H1 (cell line): ENCODE measurements at regions not wholly inside any gene's neighbourhood (a gene's known extent, or its start where the extent isn't known, plus 50 kb on each side); places are given as distances from the start of the nearest gene placed in this dataset.

Source experiments
- CTCF ChIA-PET: fragments of 300-600 bp; sonication (Branson Sonifier 250); formaldehyde crosslinking; loops from one replicate; lab custom pipeline; 2021; ENCODE audit not compliant: partially characterized antibody; lab: Charles Lee
- POLR2A ChIA-PET: fragments of 300-600 bp; sonication (Branson Sonifier 250); formaldehyde crosslinking; loops from one replicate; lab custom pipeline; 2021; ENCODE audit warnings: inconsistent platforms; ENCODE audit not compliant: partially characterized antibody; lab: Charles Lee
- DNase-seq, 2 experiments: peaks; one replicate each; pipeline versions ENCODE4 v3.0.0 to v3.0.0-alpha.2; 2010 to 2022; ENCODE audit warnings: low spot score in 2 of 2, low read depth in 1 of 2, mixed read lengths in 1 of 2
- FAIRE-seq: peaks from 2 replicates; lab custom pipeline; 2011; peaks lifted over from hg19 to GRCh38; lab: Jason Lieb, UNC
- H2AFZ ChIP-seq: 2 replicates; pipeline ENCODE4 v1.8.1; 2012; ENCODE audit warnings: low read length, inconsistent platforms
- H2AK5ac ChIP-seq: 2 replicates; pipeline ENCODE4 v1.6.1; 2013; ENCODE audit warnings: low read depth, low read length
- H2BK120ac ChIP-seq: replicated peaks from 2 replicates; pipeline ENCODE3; 2013; ENCODE audit warnings: low read depth, low read length, inconsistent platforms
- H2BK12ac ChIP-seq: 2 replicates; pipeline ENCODE4 v1.6.1; 2013; ENCODE audit warnings: low read depth, low read length
- H2BK15ac ChIP-seq: 2 replicates; pipeline ENCODE4 v1.6.1; 2013; ENCODE audit warnings: low read length
- H2BK20ac ChIP-seq: 2 replicates; pipeline ENCODE4 v1.6.1; 2013; ENCODE audit warnings: low read length
- H2BK5ac ChIP-seq: 2 replicates; pipeline ENCODE4 v1.6.1; 2013; ENCODE audit warnings: low read depth, low read length
- H3K14ac ChIP-seq: 2 replicates; pipeline ENCODE4 v1.6.1; 2013; ENCODE audit warnings: inconsistent platforms; ENCODE audit not compliant: insufficient read length
- H3K18ac ChIP-seq: 2 replicates; pipeline ENCODE4 v1.6.1; 2013; ENCODE audit warnings: low read length; ENCODE audit errors: extremely low read depth
- H3K23ac ChIP-seq: 2 replicates; pipeline ENCODE4 v1.6.1; 2013; ENCODE audit warnings: inconsistent platforms; ENCODE audit not compliant: insufficient read length
- H3K23me2 ChIP-seq: 2 replicates; pipeline ENCODE4 v1.6.1; 2013; ENCODE audit warnings: low read depth, low read length
- H3K27ac ChIP-seq: 2 replicates; pipeline ENCODE4 v1.6.1; 2011; ENCODE audit warnings: low read depth, low read length, inconsistent platforms
- H3K27me3 ChIP-seq, 4 experiments: replicated peaks in 1 of 4; 1 replicate in 1 of 4; 2 replicates in 3 of 4; pipeline versions ENCODE4 v1.6.1 to v1.8.1; 2011 to 2013; ENCODE audit warnings: low read length in 3 of 4, mild to moderate bottlenecking in 3 of 4, inconsistent platforms in 2 of 4, mixed read lengths in 2 of 4, moderate library complexity in 1 of 4; ENCODE audit not compliant: control insufficient read depth in 3 of 4, insufficient read depth in 3 of 4; ENCODE audit errors: extremely low read depth in 1 of 4
- H3K36me3 ChIP-seq, 4 experiments: 2 replicates each; pipeline versions ENCODE4 v1.6.1 to v1.8.1; 2011 to 2013; ENCODE audit warnings: mild to moderate bottlenecking in 4 of 4, low read length in 3 of 4, moderate library complexity in 2 of 4, control low read depth in 1 of 4, inconsistent platforms in 1 of 4; ENCODE audit not compliant: insufficient read depth in 4 of 4, control insufficient read depth in 2 of 4
- H3K4ac ChIP-seq: replicated peaks from 2 replicates; pipeline ENCODE3; 2013; ENCODE audit warnings: low read length, low read depth, mixed read lengths, inconsistent platforms; ENCODE audit not compliant: insufficient read length
- H3K4me1 ChIP-seq, 4 experiments: replicated peaks in 1 of 4; 1 replicate in 1 of 4; 2 replicates in 3 of 4; pipeline versions ENCODE4 v1.6.1 to v1.8.1; 2011 to 2013; ENCODE audit warnings: low read length in 3 of 4, inconsistent platforms in 2 of 4, mixed read lengths in 1 of 4; ENCODE audit not compliant: insufficient read depth in 4 of 4, control insufficient read depth in 3 of 4
- H3K4me2 ChIP-seq, 2 experiments: 2 replicates each; pipeline versions ENCODE4 v1.6.1 to v1.8.1; 2011 to 2013; ENCODE audit warnings: low read depth in 2 of 2, low read length in 2 of 2, control low read depth in 1 of 2, inconsistent platforms in 1 of 2, mild to moderate bottlenecking in 1 of 2; ENCODE audit not compliant: insufficient read depth in 1 of 2
- H3K4me3 ChIP-seq, 4 experiments: fragments of 200-600, 300-600 bp in 1 of 4; sonication (generic), shearing (Covaris generic), sonication (Bioruptor Twin) in 1 of 4; 2 replicates each; pipeline versions ENCODE4 v1.5.1 to v1.8.1; 2011 to 2016; ENCODE audit warnings: low read length in 4 of 4, low read depth in 3 of 4, control low read depth in 2 of 4, inconsistent platforms in 2 of 4, mild to moderate bottlenecking in 2 of 4, mixed read lengths in 1 of 4, moderate library complexity in 1 of 4; ENCODE audit not compliant: insufficient read depth in 2 of 4; ENCODE audit errors: extremely low read depth in 1 of 4
- H3K56ac ChIP-seq: replicated peaks from 2 replicates; pipeline ENCODE3; 2013; ENCODE audit warnings: low read depth, mild to moderate bottlenecking, mixed read lengths, low read length, inconsistent platforms; ENCODE audit not compliant: insufficient read length
- H3K79me1 ChIP-seq: 2 replicates; pipeline ENCODE4 v1.6.1; 2013; ENCODE audit warnings: low read depth, low read length, control low read depth
- H3K79me2 ChIP-seq, 2 experiments: 2 replicates each; pipeline versions ENCODE4 v1.6.1 to v1.8.1; 2012 to 2013; ENCODE audit warnings: low read length in 2 of 2, mild to moderate bottlenecking in 2 of 2, inconsistent platforms in 1 of 2; ENCODE audit not compliant: insufficient read depth in 2 of 2, control insufficient read depth in 1 of 2
- H3K9ac ChIP-seq, 4 experiments: replicated peaks in 1 of 4; 1 replicate in 1 of 4; 2 replicates in 3 of 4; pipeline versions ENCODE4 v1.6.1 to v1.8.1; 2011 to 2013; ENCODE audit warnings: low read depth in 3 of 4, low read length in 3 of 4, control low read depth in 2 of 4, mild to moderate bottlenecking in 2 of 4, moderate library complexity in 2 of 4, inconsistent platforms in 1 of 4; ENCODE audit errors: extremely low read depth in 1 of 4
- H3K9me3 ChIP-seq, 2 experiments: 2 replicates each; pipeline versions ENCODE4 v1.6.1 to v1.8.1; 2012 to 2013; ENCODE audit warnings: mild to moderate bottlenecking in 2 of 2, moderate library complexity in 2 of 2, control low read depth in 1 of 2, inconsistent platforms in 1 of 2, low read depth in 1 of 2, low read length in 1 of 2, mixed read lengths in 1 of 2; ENCODE audit not compliant: insufficient read depth in 2 of 2
- H4K20me1 ChIP-seq, 2 experiments: replicated peaks in 1 of 2; 2 replicates each; pipeline versions ENCODE3 to v1.8.1; 2011 to 2013; ENCODE audit warnings: inconsistent platforms in 2 of 2, low read length in 2 of 2, mild to moderate bottlenecking in 1 of 2; ENCODE audit not compliant: insufficient read depth in 2 of 2, control insufficient read depth in 1 of 2
- H4K5ac ChIP-seq: 2 replicates; pipeline ENCODE4 v1.6.1; 2013; ENCODE audit warnings: low read length, low read depth, mixed read lengths, inconsistent platforms; ENCODE audit not compliant: insufficient read length
- H4K8ac ChIP-seq: 2 replicates; pipeline ENCODE4 v1.8.0; 2013; ENCODE audit warnings: mild to moderate bottlenecking, moderate library complexity, low read length, inconsistent platforms; ENCODE audit not compliant: insufficient read depth; ENCODE audit errors: extremely low read depth
- H4K91ac ChIP-seq: replicated peaks from 2 replicates; pipeline ENCODE3; 2013; ENCODE audit warnings: low read length, mixed read lengths, inconsistent platforms; ENCODE audit not compliant: insufficient read length
- EZH2 ChIP-seq: fragments of 200-600 bp; sonication (generic); IDR thresholded peaks from 2 replicates; pipeline ENCODE4 v1.7.1; 2012; ENCODE audit warnings: low read depth, mild to moderate bottlenecking, moderate library complexity, low read length, inconsistent platforms; ENCODE audit not compliant: severe bottlenecking
- FOSL1 ChIP-seq: IDR thresholded peaks from 2 replicates; pipeline ENCODE4 v1.6.1; 2011; ENCODE audit warnings: mild to moderate bottlenecking, low read depth, low read length, moderate library complexity; ENCODE audit not compliant: insufficient read depth
- KDM4A ChIP-seq: IDR thresholded peaks from one replicate; pipeline ENCODE4 v1.7.1; 2012; ENCODE audit warnings: low read depth, mild to moderate bottlenecking, moderate library complexity, low read length, inconsistent platforms; ENCODE audit not compliant: severe bottlenecking
- PHF8 ChIP-seq: fragments of 200-600 bp; sonication (generic); conservative IDR thresholded peaks from 2 replicates; pipeline ENCODE4 v1.7.1; 2012; ENCODE audit warnings: low read depth, mild to moderate bottlenecking, inconsistent platforms, low read length, moderate library complexity
- RNF2 ChIP-seq: fragments of 200-900, 300-1000 bp; sonication (generic); IDR thresholded peaks from 2 replicates; pipeline ENCODE4 v1.7.1; 2016; ENCODE audit warnings: borderline replicate concordance, low read depth, mild to moderate bottlenecking, antibody characterized with exemption, low read length; ENCODE audit not compliant: poor library complexity, severe bottlenecking; ENCODE audit errors: missing control alignments
- SIN3A ChIP-seq, 2 experiments: IDR thresholded peaks in 1 of 2; conservative IDR thresholded peaks in 1 of 2; 2 replicates each; pipeline ENCODE4 v1.6.1; 2011 to 2012; ENCODE audit warnings: low read length in 2 of 2, improper control_type of control experiment in 1 of 2, low read depth in 1 of 2, mild to moderate bottlenecking in 1 of 2
- SUZ12 ChIP-seq: fragments of 200-600 bp; sonication (generic); IDR thresholded peaks from 2 replicates; pipeline ENCODE4 v1.6.1; 2012; ENCODE audit warnings: mild to moderate bottlenecking, inconsistent platforms, low read length, moderate library complexity, mixed read lengths
- TCF12 ChIP-seq: IDR thresholded peaks from 2 replicates; pipeline ENCODE4 v1.6.1; 2011; ENCODE audit warnings: low read depth, mild to moderate bottlenecking, low read length
- WGBS, 2 experiments: shearing (Covaris generic) in 1 of 2; methylation state at CpG; one replicate each; pipeline versions ENCODE4 v1.1.6 to v1.1.7; 2013 to 2015; ENCODE audit warnings: low lambda C conversion rate in 2 of 2, mixed read lengths in 2 of 2, inconsistent platforms in 1 of 2, low coverage in 1 of 2, missing lambda C conversion rate in 1 of 2; ENCODE audit not compliant: insufficient replicate concordance in 2 of 2, insufficient coverage in 1 of 2, insufficient read length in 1 of 2; ENCODE audit errors: extremely low coverage in 1 of 2, missing lambda C conversion rate in 1 of 2; 5-methylcytosine and 5-hydroxymethylcytosine counted together
- TF ChIP-seq, protein P1 (sequence below): IDR thresholded peaks from 2 replicates; pipeline ENCODE4 v1.6.1; 2012; ENCODE audit warnings: low read length, inconsistent platforms
- TF ChIP-seq, protein P2 (sequence below): IDR thresholded peaks from 2 replicates; pipeline ENCODE4 v1.6.1; 2011; ENCODE audit warnings: low read length, improper control_type of control experiment

DNA sequence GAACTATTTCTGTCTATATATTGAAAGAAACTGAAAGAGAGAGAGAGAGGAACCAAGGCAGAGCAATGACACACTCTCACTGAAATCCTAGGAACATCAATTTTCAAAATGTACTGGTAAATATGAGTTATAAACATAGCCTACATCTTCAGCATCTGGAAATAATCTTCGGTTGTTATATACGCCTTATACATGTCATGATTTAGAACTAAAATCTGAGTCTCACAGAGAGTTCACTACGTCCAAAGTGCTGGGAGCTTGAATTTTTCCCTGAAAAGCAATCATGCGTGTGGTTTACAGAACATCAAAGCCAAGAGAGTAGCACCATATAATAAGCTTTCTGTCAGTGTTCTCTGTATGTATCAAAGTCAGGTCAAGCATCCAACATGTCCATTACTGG, 420.0 kb upstream of the CBLB start:
- Histone ChIP-seq H3K18ac (no peak overlapping the region), H3K27ac (no peak overlapping the region), H3K23ac (no peak overlapping the region), H4K5ac (no peak overlapping the region), H2AK5ac (no peak overlapping the region), H3K36me3 (no peaks in the 10 kb centered on the region), H3K4me1 (no peaks in the 10 kb centered on the region), H2BK12ac (no peak overlapping the region), H4K8ac (no peak overlapping the region), H3K9me3 (no peaks in the 10 kb centered on the region), H3K4ac (no peak overlapping the region), H3K79me2 (no peaks in the 10 kb centered on the region), H3K56ac (no peak overlapping the region), H4K20me1 (no peaks in the 10 kb centered on the region), H3K14ac (no peak overlapping the region), H3K9ac (no peak overlapping the region), H3K79me1 (no peaks in the 10 kb centered on the region), H2BK20ac (no peak overlapping the region), H2AFZ (no peak overlapping the region), H3K4me2 (no peak overlapping the region), H3K4me3 (no peak overlapping the region), H2BK15ac (no peak overlapping the region), H3K23me2 (no peaks in the 10 kb centered on the region), H4K91ac (no peak overlapping the region), H3K27me3 (no peaks in the 10 kb centered on the region), H2BK5ac (no peak overlapping the region), H2BK120ac (no peak overlapping the region)
- ChIA-PET CTCF (no interaction called here), POLR2A (no interaction called here)
- FAIRE-seq = no peak
- 96% methylated on average over 4 of the region's 4 CpGs; no CpG with 5 or more reads in 1 of the 2 experiments for WGBS, 2 experiments
- no peak for DNase-seq
- TF ChIP-seq TCF12 = no peak
- TF ChIP-seq PHF8 = no peak
- no peak for TF ChIP-seq SIN3A (conservative IDR thresholded peaks at IDR 0.05 in 1 of 2, IDR thresholded peaks at IDR 0.05 in 1 of 2; ENCODE audit: low read depth in 1 of 2, low read length in 2 of 2)
- TF ChIP-seq, protein P1, sequence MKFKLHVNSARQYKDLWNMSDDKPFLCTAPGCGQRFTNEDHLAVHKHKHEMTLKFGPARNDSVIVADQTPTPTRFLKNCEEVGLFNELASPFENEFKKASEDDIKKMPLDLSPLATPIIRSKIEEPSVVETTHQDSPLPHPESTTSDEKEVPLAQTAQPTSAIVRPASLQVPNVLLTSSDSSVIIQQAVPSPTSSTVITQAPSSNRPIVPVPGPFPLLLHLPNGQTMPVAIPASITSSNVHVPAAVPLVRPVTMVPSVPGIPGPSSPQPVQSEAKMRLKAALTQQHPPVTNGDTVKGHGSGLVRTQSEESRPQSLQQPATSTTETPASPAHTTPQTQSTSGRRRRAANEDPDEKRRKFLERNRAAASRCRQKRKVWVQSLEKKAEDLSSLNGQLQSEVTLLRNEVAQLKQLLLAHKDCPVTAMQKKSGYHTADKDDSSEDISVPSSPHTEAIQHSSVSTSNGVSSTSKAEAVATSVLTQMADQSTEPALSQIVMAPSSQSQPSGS = no peak
- no peak for TF ChIP-seq FOSL1
- no peak for TF ChIP-seq EZH2
- TF ChIP-seq RNF2 = no peak
- TF ChIP-seq KDM4A = no peak
- no peak for TF ChIP-seq SUZ12
- TF ChIP-seq, protein P2, sequence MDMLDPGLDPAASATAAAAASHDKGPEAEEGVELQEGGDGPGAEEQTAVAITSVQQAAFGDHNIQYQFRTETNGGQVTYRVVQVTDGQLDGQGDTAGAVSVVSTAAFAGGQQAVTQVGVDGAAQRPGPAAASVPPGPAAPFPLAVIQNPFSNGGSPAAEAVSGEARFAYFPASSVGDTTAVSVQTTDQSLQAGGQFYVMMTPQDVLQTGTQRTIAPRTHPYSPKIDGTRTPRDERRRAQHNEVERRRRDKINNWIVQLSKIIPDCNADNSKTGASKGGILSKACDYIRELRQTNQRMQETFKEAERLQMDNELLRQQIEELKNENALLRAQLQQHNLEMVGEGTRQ = no peak
